Thoracic aorta (tissue), 2 donors: ENCODE measurements at regions not wholly inside any gene's neighbourhood (a gene's known extent, or its start where the extent isn't known, plus 50 kb on each side); places are given as distances from the start of the nearest gene placed in this dataset.

ENCODE experiments used
- ATAC-seq: fragments of 150-250 bp; one replicate; pipeline ENCODE4 v1.8.0; 2017; ENCODE audit warnings: low read depth; ENCODE audit not compliant: insufficient number of reproducible peaks, low FRiP score
- DNase-seq: peaks from one replicate; pipeline ENCODE4 v3.0.0-alpha.2; 2020; ENCODE audit warnings: low spot score
- H3K27ac ChIP-seq, 2 donors: fragments of 200-600 bp; sonication (generic); 1 replicate in 1 of 2; 2 replicates in 1 of 2; pipeline ENCODE4 v1.5.1; 2016; ENCODE audit warnings: mild to moderate bottlenecking in 2 of 2, moderate library complexity in 2 of 2
- H3K27me3 ChIP-seq: fragments of 200-600 bp; sonication (generic); replicated peaks from 2 replicates; pipeline ENCODE4 v1.6.0; 2016; ENCODE audit warnings: mild to moderate bottlenecking; ENCODE audit not compliant: insufficient read depth
- H3K36me3 ChIP-seq: fragments of 200-600 bp; sonication (generic); one replicate; pipeline ENCODE4 v1.5.1; 2016
- H3K4me1 ChIP-seq, 2 donors: fragments of 200-600 bp; sonication (generic); 1 replicate in 1 of 2; 2 replicates in 1 of 2; pipeline versions ENCODE4 v1.5.1 to v1.6.0; 2016; ENCODE audit warnings: low read depth in 2 of 2, mild to moderate bottlenecking in 1 of 2; ENCODE audit not compliant: control insufficient read depth in 1 of 2
- H3K4me3 ChIP-seq: fragments of 200-600 bp; sonication (generic); 2 replicates; pipeline ENCODE4 v1.5.1; 2016; ENCODE audit warnings: mild to moderate bottlenecking
- H3K9me3 ChIP-seq: fragments of 200-600 bp; sonication (generic); 2 replicates; pipeline ENCODE4 v1.5.1; 2016
- CTCF ChIP-seq: fragments of 200-600 bp; sonication (generic); IDR thresholded peaks from one replicate; pipeline ENCODE4 v1.5.1; 2019; ENCODE audit warnings: antibody characterized with exemption

- Histone ChIP-seq H3K27me3 (no peaks in the 10 kb centered on the region), H3K4me3 (no peak overlapping the region), H3K4me1 (no peaks in the 10 kb centered on the region), H3K36me3 (no peaks in the 10 kb centered on the region), H3K27ac (no peak overlapping the region), H3K9me3 (no peaks in the 10 kb centered on the region)
- TF ChIP-seq CTCF = no peak
- DNase-seq (no peak), ATAC-seq (no peak)
Observed at GRCh38 chr1:184315254-184315653, 71.6 kb upstream of the C1orf21 start.

DNA sequence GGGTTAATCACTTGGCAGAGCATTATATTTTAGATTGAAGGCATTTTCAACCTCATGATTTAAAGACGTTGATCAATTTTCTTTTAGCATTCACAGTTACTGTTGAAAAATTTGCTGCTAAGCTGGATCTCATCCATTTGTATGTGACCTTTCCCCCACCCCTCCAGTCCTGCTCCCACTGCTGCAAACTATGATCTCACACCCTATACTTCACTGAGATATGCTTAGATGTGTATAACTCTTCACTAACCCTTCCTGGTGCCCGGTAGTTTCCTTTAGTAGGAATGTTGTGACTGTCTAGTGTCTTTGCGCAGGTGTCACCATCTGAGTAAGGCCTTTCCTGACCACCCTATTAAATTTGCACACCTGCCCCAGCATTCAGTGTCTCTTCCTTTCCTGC lies 67.0 kb upstream of the C1orf21 start:
- DNase-seq (no peak), ATAC-seq (no peak)
- Histone ChIP-seq H3K4me3 (no peak overlapping the region), H3K27me3 (no peaks in the 10 kb centered on the region), H3K27ac (no peak overlapping the region), H3K36me3 (no peaks in the 10 kb centered on the region), H3K9me3 (no peaks in the 10 kb centered on the region), H3K4me1 (no peaks in the 10 kb centered on the region)
- no peak for TF ChIP-seq CTCF

DNA sequence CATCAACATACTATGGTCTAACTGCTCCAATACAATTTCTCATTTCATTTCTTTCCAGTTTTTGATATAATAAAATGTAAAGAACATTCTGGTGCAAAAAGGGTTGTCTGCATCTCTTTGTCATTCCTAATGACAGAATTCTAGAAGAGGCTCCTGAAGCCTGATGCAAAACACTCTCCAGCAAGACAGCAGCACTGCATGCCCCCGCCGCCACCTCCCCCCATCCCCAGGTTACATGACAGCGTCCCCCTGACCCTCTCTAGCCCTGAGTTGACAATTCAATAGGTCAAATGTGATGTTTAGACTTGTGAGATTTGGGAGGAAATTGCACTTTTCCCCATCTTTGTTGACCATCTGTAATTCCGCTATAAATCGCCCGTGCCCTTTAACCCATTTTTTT lies 64.6 kb upstream of the C1orf21 start:
- H3K4me3 ChIP-seq = no peak overlapping the region
- no peaks in the 10 kb centered on the region for H3K27me3 ChIP-seq
- DNase-seq (no peak), ATAC-seq (no peak)
- no peaks in the 10 kb centered on the region for H3K9me3 ChIP-seq
- no peak overlapping the region for H3K27ac ChIP-seq
- no peaks in the 10 kb centered on the region for H3K4me1 ChIP-seq
- no peak for TF ChIP-seq CTCF
- no peaks in the 10 kb centered on the region for H3K36me3 ChIP-seq

DNA sequence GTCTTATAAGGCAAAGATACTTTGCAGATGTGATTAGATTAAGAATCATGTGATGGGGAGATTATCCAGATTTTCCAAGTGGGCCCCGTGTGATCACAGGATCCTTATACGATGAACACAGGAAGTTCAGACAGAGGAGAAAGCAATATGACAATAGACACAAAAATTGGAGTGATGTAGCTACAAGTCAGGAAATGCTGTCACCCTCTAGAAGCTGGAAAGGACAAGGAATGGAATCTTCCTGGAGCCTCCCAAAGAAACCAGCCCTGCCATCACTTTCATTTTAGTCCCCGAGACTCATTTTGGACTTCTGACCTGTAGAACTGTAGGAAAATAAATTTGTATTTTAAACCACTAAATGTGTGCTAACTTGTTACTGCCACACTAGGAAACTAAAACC lies 61.9 kb upstream of the C1orf21 start:
- no peak for TF ChIP-seq CTCF
- Histone ChIP-seq H3K36me3 (no peaks in the 10 kb centered on the region), H3K27me3 (no peaks in the 10 kb centered on the region), H3K4me1 (peaks cover under 1 to 3% of the 10 kb centered on the region in 2 donors), H3K27ac (no peak overlapping the region), H3K4me3 (no peak overlapping the region), H3K9me3 (no peaks in the 10 kb centered on the region)
- ATAC-seq = no peak
- no peak for DNase-seq

DNA sequence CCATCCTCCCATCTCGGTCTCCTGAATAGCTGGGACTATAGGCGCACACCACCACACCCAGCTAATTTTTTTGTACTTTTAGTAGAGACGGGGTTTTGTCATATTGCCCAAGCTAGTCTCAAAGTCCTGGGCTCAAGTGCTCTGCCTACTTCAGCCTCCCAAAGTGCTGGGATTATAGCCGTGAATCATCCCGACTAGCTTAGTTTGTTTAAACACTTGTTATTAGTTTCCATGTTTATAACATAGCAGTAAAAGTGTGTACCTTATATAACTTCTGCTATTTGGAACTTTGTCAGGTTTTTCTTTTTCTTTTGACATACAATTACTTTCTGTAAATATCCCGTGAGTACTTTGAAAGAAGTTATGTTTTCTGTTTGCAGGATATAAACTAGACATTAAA lies 60.6 kb upstream of the C1orf21 start:
- H3K9me3 ChIP-seq = no peaks in the 10 kb centered on the region
- no peak for TF ChIP-seq CTCF
- DNase-seq (no peak), ATAC-seq (no peak)
- H3K36me3 ChIP-seq = no peaks in the 10 kb centered on the region
- H3K4me3 ChIP-seq = no peak overlapping the region
- H3K4me1 ChIP-seq = peaks cover 8 to 16% of the 10 kb centered on the region in 2 donors
- H3K27ac ChIP-seq = no peak overlapping the region
- no peaks in the 10 kb centered on the region for H3K27me3 ChIP-seq
